ENCODE measurements at regions not wholly inside any gene's neighbourhood (a gene's known extent, or its start where the extent isn't known, plus 50 kb on each side); places are given as distances from the start of the nearest gene placed in this dataset.

DNA sequence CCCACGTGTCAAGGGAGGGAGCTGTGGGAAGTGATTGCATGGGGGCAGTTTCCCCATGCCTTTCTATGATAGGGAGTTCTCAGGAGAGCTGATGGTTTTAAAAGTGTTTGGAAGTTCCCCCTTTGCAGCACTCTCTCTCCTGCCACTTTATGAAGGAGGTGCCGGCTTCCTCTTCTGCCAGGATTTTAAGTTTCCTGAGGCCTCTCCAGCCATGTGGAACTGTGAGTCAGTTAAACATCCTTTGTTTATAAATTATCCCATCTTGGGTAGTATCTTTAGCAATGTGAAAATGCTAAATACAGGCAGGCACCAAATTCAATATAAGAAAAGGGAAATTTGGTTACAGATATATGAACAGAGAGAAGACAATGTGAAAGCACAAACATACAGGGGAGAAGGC lies 96.4 kb upstream of the EPHA7 start:
- no peak for TF ChIP-seq FOSL1 (IDR thresholded peaks at IDR 0.05; ENCODE audit: low read depth)
- TF ChIP-seq CTCF (IDR thresholded peaks at IDR 0.05 in 2 of 3, conservative IDR thresholded peaks at IDR 0.05 in 1 of 3; ENCODE audit: borderline replicate concordance in 1 of 3, insufficient read depth in 1 of 3, low read depth in 2 of 3, low read length in 2 of 3) = no peak
- no peak for TF ChIP-seq EGR1 (IDR thresholded peaks at IDR 0.05; ENCODE audit: low read depth)
- TF ChIP-seq, protein P1, sequence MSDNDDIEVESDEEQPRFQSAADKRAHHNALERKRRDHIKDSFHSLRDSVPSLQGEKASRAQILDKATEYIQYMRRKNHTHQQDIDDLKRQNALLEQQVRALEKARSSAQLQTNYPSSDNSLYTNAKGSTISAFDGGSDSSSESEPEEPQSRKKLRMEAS (IDR thresholded peaks at IDR 0.05) = no peak
- TF ChIP-seq, protein P2, sequence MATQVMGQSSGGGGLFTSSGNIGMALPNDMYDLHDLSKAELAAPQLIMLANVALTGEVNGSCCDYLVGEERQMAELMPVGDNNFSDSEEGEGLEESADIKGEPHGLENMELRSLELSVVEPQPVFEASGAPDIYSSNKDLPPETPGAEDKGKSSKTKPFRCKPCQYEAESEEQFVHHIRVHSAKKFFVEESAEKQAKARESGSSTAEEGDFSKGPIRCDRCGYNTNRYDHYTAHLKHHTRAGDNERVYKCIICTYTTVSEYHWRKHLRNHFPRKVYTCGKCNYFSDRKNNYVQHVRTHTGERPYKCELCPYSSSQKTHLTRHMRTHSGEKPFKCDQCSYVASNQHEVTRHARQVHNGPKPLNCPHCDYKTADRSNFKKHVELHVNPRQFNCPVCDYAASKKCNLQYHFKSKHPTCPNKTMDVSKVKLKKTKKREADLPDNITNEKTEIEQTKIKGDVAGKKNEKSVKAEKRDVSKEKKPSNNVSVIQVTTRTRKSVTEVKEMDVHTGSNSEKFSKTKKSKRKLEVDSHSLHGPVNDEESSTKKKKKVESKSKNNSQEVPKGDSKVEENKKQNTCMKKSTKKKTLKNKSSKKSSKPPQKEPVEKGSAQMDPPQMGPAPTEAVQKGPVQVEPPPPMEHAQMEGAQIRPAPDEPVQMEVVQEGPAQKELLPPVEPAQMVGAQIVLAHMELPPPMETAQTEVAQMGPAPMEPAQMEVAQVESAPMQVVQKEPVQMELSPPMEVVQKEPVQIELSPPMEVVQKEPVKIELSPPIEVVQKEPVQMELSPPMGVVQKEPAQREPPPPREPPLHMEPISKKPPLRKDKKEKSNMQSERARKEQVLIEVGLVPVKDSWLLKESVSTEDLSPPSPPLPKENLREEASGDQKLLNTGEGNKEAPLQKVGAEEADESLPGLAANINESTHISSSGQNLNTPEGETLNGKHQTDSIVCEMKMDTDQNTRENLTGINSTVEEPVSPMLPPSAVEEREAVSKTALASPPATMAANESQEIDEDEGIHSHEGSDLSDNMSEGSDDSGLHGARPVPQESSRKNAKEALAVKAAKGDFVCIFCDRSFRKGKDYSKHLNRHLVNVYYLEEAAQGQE (IDR thresholded peaks at IDR 0.05; ENCODE audit: low read depth) = no peak
- no peak for TF ChIP-seq POLR2AphosphoS5 (IDR thresholded peaks at IDR 0.05; ENCODE audit: low read depth, low read length)
- TF ChIP-seq YY1 (IDR thresholded peaks at IDR 0.05; ENCODE audit: extremely low read depth, insufficient replicate concordance, low read depth, low read length) = no peak
- TF ChIP-seq CEBPB (IDR thresholded peaks at IDR 0.05; ENCODE audit: low read depth) = no peak
- TF ChIP-seq SP1 (IDR thresholded peaks at IDR 0.05; ENCODE audit: low read depth) = no peak
- no peak for TF ChIP-seq JUND (IDR thresholded peaks at IDR 0.05)
- TF ChIP-seq CBX3 (IDR thresholded peaks at IDR 0.05; ENCODE audit: low read depth) = no peak
- TF ChIP-seq, protein P3, sequence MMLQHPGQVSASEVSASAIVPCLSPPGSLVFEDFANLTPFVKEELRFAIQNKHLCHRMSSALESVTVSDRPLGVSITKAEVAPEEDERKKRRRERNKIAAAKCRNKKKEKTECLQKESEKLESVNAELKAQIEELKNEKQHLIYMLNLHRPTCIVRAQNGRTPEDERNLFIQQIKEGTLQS (IDR thresholded peaks at IDR 0.05) = no peak

Measured in HCT116 (cell line).